H1 (cell line): ENCODE measurements at regions not wholly inside any gene's neighbourhood (a gene's known extent, or its start where the extent isn't known, plus 50 kb on each side); places are given as distances from the start of the nearest gene placed in this dataset.

Experiments used
- BCL11A ChIP-seq, 2 experiments: IDR thresholded peaks; one replicate each; pipeline ENCODE4 v1.6.1; 2011; ENCODE audit warnings: low read depth in 2 of 2, low read length in 2 of 2, mild to moderate bottlenecking in 2 of 2
- CBX5 ChIP-seq: fragments of 300-800, 300-1000 bp; sonication (generic); IDR thresholded peaks from 2 replicates; pipeline ENCODE4 v1.7.1; 2016; ENCODE audit warnings: antibody characterized with exemption, low read length, low read depth
- EGR1 ChIP-seq: IDR thresholded peaks from 2 replicates; pipeline ENCODE4 v1.6.1; 2011; ENCODE audit warnings: low read depth, low read length, borderline replicate concordance
- KDM4A ChIP-seq: IDR thresholded peaks from one replicate; pipeline ENCODE4 v1.7.1; 2012; ENCODE audit warnings: low read depth, mild to moderate bottlenecking, moderate library complexity, low read length, inconsistent platforms; ENCODE audit not compliant: severe bottlenecking
- POU5F1 ChIP-seq: IDR thresholded peaks from 2 replicates; pipeline ENCODE4 v1.6.1; 2011; ENCODE audit warnings: low read depth, mild to moderate bottlenecking, low read length, moderate library complexity
- RNF2 ChIP-seq: fragments of 200-900, 300-1000 bp; sonication (generic); IDR thresholded peaks from 2 replicates; pipeline ENCODE4 v1.7.1; 2016; ENCODE audit warnings: borderline replicate concordance, low read depth, mild to moderate bottlenecking, antibody characterized with exemption, low read length; ENCODE audit not compliant: poor library complexity, severe bottlenecking; ENCODE audit errors: missing control alignments
- YY1 ChIP-seq: IDR thresholded peaks from 2 replicates; pipeline ENCODE4 v1.6.1; 2011; ENCODE audit warnings: low read depth, mild to moderate bottlenecking, low read length
- ZNF274 ChIP-seq: IDR thresholded peaks from 2 replicates; pipeline ENCODE4 v1.7.0; 2012; ENCODE audit warnings: low read length, borderline replicate concordance; ENCODE audit errors: extremely low read depth

DNA sequence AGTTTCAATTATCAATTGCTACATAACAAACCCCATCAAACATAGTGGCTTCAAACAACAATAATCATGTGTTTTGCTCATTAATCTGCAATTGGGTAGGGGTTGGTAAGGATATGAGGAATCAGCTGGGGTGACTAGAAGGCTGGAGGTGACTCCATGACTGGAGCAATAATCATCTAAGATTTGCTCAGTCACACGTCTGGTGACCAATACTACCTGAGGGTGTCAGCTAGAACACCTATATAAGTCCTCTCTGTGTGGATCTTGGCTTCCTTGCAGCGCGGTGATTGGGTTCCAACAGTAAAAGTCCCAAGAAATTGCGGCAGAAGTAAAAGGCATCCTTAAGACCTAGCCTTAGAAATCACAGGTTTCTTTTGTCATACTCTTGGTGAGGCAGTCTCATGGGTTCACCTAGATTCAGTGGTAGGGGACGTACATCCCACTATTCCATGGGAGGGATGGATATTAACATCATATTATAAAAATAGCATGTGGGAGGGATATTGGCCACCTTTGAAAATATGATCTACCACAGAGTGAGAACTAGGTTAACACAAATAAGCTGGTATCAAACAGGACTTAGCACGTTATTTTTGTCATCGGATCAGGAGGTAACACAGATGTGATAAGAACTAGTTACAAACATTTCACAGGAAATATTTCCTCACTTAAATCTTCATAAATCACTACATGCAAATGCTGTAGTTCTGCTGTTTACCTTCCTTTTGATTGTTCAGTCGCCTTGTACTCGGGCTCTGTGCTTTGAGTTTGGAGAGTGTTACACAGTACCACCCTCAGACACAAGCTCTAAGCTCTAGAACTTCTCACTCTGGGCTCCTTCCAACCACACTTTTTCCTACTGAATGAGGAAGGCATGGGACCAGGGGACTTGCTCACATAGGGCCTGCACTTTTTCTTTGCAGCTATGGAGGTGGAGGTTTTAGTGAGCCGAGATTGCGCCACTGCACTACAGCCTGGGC is 78.3 kb downstream of the LARP7 start (continued):
- TF ChIP-seq YY1 = no peak
- TF ChIP-seq EGR1 = no peak
- no peak for TF ChIP-seq CBX5
- no peak for TF ChIP-seq ZNF274
- no peak for TF ChIP-seq BCL11A (IDR thresholded peaks at IDR 0.05; ENCODE audit: low read depth in 2 of 2, low read length in 2 of 2)
- TF ChIP-seq POU5F1 = no peak
- TF ChIP-seq RNF2 = no peak
- TF ChIP-seq KDM4A = no peak
